PC-3 (cell line): ENCODE measurements at regions not wholly inside any gene's neighbourhood (a gene's known extent, or its start where the extent isn't known, plus 50 kb on each side); places are given as distances from the start of the nearest gene placed in this dataset.

ENCODE experiments used
- CTCF ChIP-seq: fragments of 300-600 bp; sonication (generic); conservative IDR thresholded peaks from 2 replicates; pipeline ENCODE4 v1.5.1; 2017; ENCODE audit warnings: antibody characterized with exemption, low read depth, mild to moderate bottlenecking, low read length
- EZH2 ChIP-seq: fragments of 300-600 bp; sonication (generic); IDR thresholded peaks from one replicate; pipeline ENCODE4 v1.6.1; 2017; ENCODE audit warnings: antibody characterized with exemption, mild to moderate bottlenecking, low read length; ENCODE audit not compliant: unreplicated experiment

- TF ChIP-seq CTCF: no peak
- TF ChIP-seq EZH2: no peak
These were observed 622.3 kb downstream of the DIPK2A start for GRCh38 chr3:144593881-144594280.
